HUES6 (cell line): ENCODE measurements at regions not wholly inside any gene's neighbourhood (a gene's known extent, or its start where the extent isn't known, plus 50 kb on each side); places are given as distances from the start of the nearest gene placed in this dataset.

ENCODE experiments used
- H3K27ac ChIP-seq: 2 replicates; pipeline ENCODE4 v1.7.0; 2013; ENCODE audit warnings: low read depth, mild to moderate bottlenecking, low read length, inconsistent platforms
- H3K27me3 ChIP-seq: 2 replicates; pipeline ENCODE4 v1.6.1; 2013; ENCODE audit warnings: low read length; ENCODE audit not compliant: control insufficient read depth, insufficient read depth
- H3K36me3 ChIP-seq: 2 replicates; pipeline ENCODE4 v1.6.1; 2013; ENCODE audit warnings: low read length; ENCODE audit not compliant: control insufficient read depth, insufficient read depth
- H3K4me1 ChIP-seq: 2 replicates; pipeline ENCODE4 v1.6.1; 2013; ENCODE audit warnings: low read length; ENCODE audit not compliant: control insufficient read depth, insufficient read depth
- H3K4me3 ChIP-seq: 2 replicates; pipeline ENCODE4 v1.5.1; 2013; ENCODE audit warnings: low read depth, low read length
- H3K9ac ChIP-seq: one replicate; pipeline ENCODE4 v1.6.1; 2013; ENCODE audit warnings: mild to moderate bottlenecking, low read length
- H3K9me3 ChIP-seq: 2 replicates; pipeline ENCODE4 v1.6.1; 2013; ENCODE audit warnings: low read depth, low read length; ENCODE audit not compliant: control insufficient read depth, insufficient read depth

GRCh38 chr14:50051706-50052105, 64.7 kb downstream of the VCPKMT start:
- Histone ChIP-seq H3K27me3 (no peaks in the 10 kb centered on the region), H3K4me1 (peaks cover 3% of the 10 kb centered on the region; the same call in 1 of the 2 replicates), H3K4me3 (no peak overlapping the region), H3K9me3 (no peaks in the 10 kb centered on the region; the same call in 1 of the 2 replicates), H3K9ac (no peak overlapping the region), H3K36me3 (no peaks in the 10 kb centered on the region), H3K27ac (no peak overlapping the region)

GRCh38 chr14:50052517-50052916, 63.9 kb downstream of the VCPKMT start:
- H3K4me1 ChIP-seq = no peaks in the 10 kb centered on the region; the same call in 1 of the 2 replicates
- no peak overlapping the region for H3K27ac ChIP-seq
- no peaks in the 10 kb centered on the region for H3K36me3 ChIP-seq
- no peaks in the 10 kb centered on the region; the same call in 1 of the 2 replicates for H3K9me3 ChIP-seq
- no peak overlapping the region for H3K4me3 ChIP-seq
- no peaks in the 10 kb centered on the region for H3K27me3 ChIP-seq
- no peak overlapping the region for H3K9ac ChIP-seq

- no peak overlapping the region for H3K4me3 ChIP-seq
- no peak overlapping the region for H3K27ac ChIP-seq
- H3K4me1 ChIP-seq = no peaks in the 10 kb centered on the region
- no peak overlapping the region for H3K9ac ChIP-seq
- no peaks in the 10 kb centered on the region for H3K27me3 ChIP-seq
- no peaks in the 10 kb centered on the region for H3K9me3 ChIP-seq
- H3K36me3 ChIP-seq = no peaks in the 10 kb centered on the region
Observed at GRCh38 chr14:50053935-50054334, 62.4 kb downstream of the VCPKMT start.

- no peak overlapping the region for H3K27ac ChIP-seq
Observed at GRCh38 chr14:50055461-50056228, 60.7 kb downstream of the VCPKMT start.

GRCh38 chr14:50056435-50056834, 59.9 kb downstream of the VCPKMT start:
- no peak overlapping the region for H3K4me3 ChIP-seq
- H3K27ac ChIP-seq = no peak overlapping the region
- no peak overlapping the region for H3K9ac ChIP-seq
- H3K4me1 ChIP-seq = peaks cover 18% of the 10 kb centered on the region
- H3K27me3 ChIP-seq = no peaks in the 10 kb centered on the region
- H3K9me3 ChIP-seq = no peaks in the 10 kb centered on the region
- no peaks in the 10 kb centered on the region for H3K36me3 ChIP-seq

More at GRCh38 chr14:50055461-50056228, 60.7 kb downstream of the VCPKMT start:
- no peak overlapping the region for H3K9ac ChIP-seq
- H3K36me3 ChIP-seq = no peaks in the 10 kb centered on the region
- no peaks in the 10 kb centered on the region for H3K9me3 ChIP-seq
- no peak overlapping the region for H3K4me3 ChIP-seq
- no peaks in the 10 kb centered on the region for H3K27me3 ChIP-seq
- H3K4me1 ChIP-seq = peaks cover 10% of the 10 kb centered on the region

GRCh38 chr14:50057331-50057730, 59.0 kb downstream of the VCPKMT start:
- H3K4me3 ChIP-seq = no peak overlapping the region
- H3K4me1 ChIP-seq = peaks cover 27% of the 10 kb centered on the region
- H3K9me3 ChIP-seq = no peaks in the 10 kb centered on the region
- H3K27ac ChIP-seq = no peak overlapping the region
- no peaks in the 10 kb centered on the region for H3K27me3 ChIP-seq
- no peaks in the 10 kb centered on the region for H3K36me3 ChIP-seq
- no peak overlapping the region for H3K9ac ChIP-seq

GRCh38 chr14:50058113-50058512, 58.3 kb downstream of the VCPKMT start:
- peaks cover 34% of the 10 kb centered on the region for H3K4me1 ChIP-seq
- H3K9me3 ChIP-seq = no peaks in the 10 kb centered on the region
- no peak overlapping the region for H3K4me3 ChIP-seq
- H3K27me3 ChIP-seq = no peaks in the 10 kb centered on the region
- H3K27ac ChIP-seq = no peak overlapping the region
- no peak overlapping the region for H3K9ac ChIP-seq
- H3K36me3 ChIP-seq = no peaks in the 10 kb centered on the region
